ENCODE measurements at regions not wholly inside any gene's neighbourhood (a gene's known extent, or its start where the extent isn't known, plus 50 kb on each side); places are given as distances from the start of the nearest gene placed in this dataset.

DNA sequence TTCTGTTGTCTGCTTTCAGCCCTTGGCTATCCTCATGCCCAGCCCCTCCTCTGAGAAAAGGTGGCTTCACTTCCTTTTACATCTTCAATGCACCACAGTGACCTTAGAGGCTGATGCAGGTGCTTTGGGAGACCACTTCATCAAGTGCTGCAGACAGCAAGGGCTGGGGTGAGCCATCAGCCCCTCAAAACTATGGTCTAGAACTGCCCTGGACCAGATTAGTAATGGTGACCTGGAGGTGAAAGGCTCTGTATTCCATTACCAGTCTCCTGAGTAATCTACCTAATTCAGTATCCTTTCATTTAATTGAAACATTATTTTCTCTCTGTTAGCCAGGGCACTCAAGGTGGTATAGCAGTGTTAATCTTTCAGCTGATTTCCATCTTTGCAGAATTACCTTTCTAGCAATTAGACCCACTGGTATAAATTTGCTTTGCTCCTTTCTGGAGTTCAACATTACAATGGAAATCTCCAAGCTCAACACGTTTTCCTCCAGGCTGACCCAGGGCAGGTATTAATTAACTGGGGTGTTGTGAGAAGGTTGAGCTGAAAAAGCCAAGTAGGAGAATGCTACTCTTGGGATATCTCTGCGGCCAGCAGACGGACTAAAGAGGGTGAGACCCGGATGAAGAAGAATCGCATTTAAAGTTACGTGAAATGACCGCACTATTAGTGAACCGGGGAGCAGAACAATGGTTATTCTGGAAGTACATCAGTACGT is 469.0 kb downstream of the MEIS1 start:
- TF ChIP-seq, protein P1, sequence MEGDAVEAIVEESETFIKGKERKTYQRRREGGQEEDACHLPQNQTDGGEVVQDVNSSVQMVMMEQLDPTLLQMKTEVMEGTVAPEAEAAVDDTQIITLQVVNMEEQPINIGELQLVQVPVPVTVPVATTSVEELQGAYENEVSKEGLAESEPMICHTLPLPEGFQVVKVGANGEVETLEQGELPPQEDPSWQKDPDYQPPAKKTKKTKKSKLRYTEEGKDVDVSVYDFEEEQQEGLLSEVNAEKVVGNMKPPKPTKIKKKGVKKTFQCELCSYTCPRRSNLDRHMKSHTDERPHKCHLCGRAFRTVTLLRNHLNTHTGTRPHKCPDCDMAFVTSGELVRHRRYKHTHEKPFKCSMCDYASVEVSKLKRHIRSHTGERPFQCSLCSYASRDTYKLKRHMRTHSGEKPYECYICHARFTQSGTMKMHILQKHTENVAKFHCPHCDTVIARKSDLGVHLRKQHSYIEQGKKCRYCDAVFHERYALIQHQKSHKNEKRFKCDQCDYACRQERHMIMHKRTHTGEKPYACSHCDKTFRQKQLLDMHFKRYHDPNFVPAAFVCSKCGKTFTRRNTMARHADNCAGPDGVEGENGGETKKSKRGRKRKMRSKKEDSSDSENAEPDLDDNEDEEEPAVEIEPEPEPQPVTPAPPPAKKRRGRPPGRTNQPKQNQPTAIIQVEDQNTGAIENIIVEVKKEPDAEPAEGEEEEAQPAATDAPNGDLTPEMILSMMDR (IDR thresholded peaks at IDR 0.05; ENCODE audit: extremely low read depth in 1 of 2, insufficient read depth in 1 of 2, low read depth in 1 of 2, low read length in 2 of 2): no peak
- TF ChIP-seq POLR2AphosphoS5 (IDR thresholded peaks at IDR 0.05; ENCODE audit: insufficient read depth, low read depth, low read length) (no peak), JUN (IDR thresholded peaks at IDR 0.05; ENCODE audit: borderline replicate concordance, insufficient read depth, insufficient read length, low read depth) (no peak), EZH2 (IDR thresholded peaks at IDR 0.05; ENCODE audit: borderline replicate concordance, low read depth, low read length, severe bottlenecking) (no peak), POLR2A (IDR thresholded peaks at IDR 0.05; ENCODE audit: low read depth, low read length) (no peak), MYC (IDR thresholded peaks at IDR 0.05; ENCODE audit: low read depth, low read length) (no peak), FOS (IDR thresholded peaks at IDR 0.05; ENCODE audit: borderline replicate concordance, insufficient read depth, low read length) (no peak), GATA2 (IDR thresholded peaks at IDR 0.05; ENCODE audit: insufficient read depth, insufficient read length, low read depth, low read length) (no peak)
- TF ChIP-seq, protein P2, sequence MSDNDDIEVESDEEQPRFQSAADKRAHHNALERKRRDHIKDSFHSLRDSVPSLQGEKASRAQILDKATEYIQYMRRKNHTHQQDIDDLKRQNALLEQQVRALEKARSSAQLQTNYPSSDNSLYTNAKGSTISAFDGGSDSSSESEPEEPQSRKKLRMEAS (IDR thresholded peaks at IDR 0.05; ENCODE audit: insufficient read depth, insufficient read length): no peak

Data from endothelial cell of umbilical vein (primary cell).